A549 (cell line): ENCODE measurements at regions not wholly inside any gene's neighbourhood (a gene's known extent, or its start where the extent isn't known, plus 50 kb on each side); places are given as distances from the start of the nearest gene placed in this dataset.

ENCODE experiments used
- ATAC-seq, 2 experiments: fragments of 200-7000 bp in 1 of 2; fragments of >200 bp in 1 of 2; cut with Nextera tagmentation in 1 of 2; cut with Tn5 transposase in 1 of 2; 3 replicates each; pipeline versions ENCODE4 v1.8.0 to v1.9.1; 2018 to 2020; ENCODE audit warnings: mild to moderate bottlenecking in 1 of 2, moderate library complexity in 1 of 2
- CTCF ChIA-PET: fragments of 300-600 bp; sonication (Branson Sonifier 250); formaldehyde crosslinking; extraction: SDS; loops from one replicate; lab custom pipeline; 2021; ENCODE audit warnings: antibody characterized with exemption, inconsistent platforms; lab: Yijun Ruan, JAX
- POLR2A ChIA-PET: fragments of 350-600 bp; formaldehyde crosslinking; extraction: SDS; loops from one replicate; lab custom pipeline; 2021; ENCODE audit warnings: antibody characterized with exemption, inconsistent platforms; lab: Yijun Ruan, JAX
- DNase-seq, 2 experiments: peaks; one replicate each; pipeline versions ENCODE4 v3.0.0 to v3.0.0-alpha.2; 2011 to 2016; ENCODE audit warnings: low read depth in 1 of 2, low spot score in 1 of 2
- FAIRE-seq: peaks from 2 replicates; lab custom pipeline; 2011; peaks lifted over from hg19 to GRCh38; lab: Jason Lieb, UNC
- H3K27ac ChIP-seq, 2 experiments: fragments of >200 bp; sonication (Bioruptor Twin); formaldehyde crosslinking; 3 replicates each; pipeline ENCODE4 v1.5.1; 2016 to 2017
- H3K4me1 ChIP-seq: fragments of >200 bp; sonication (Bioruptor Twin); formaldehyde crosslinking; 3 replicates; pipeline ENCODE4 v1.6.1; 2016
- H3K4me2 ChIP-seq: fragments of >200 bp; sonication (Bioruptor Twin); formaldehyde crosslinking; 3 replicates; pipeline ENCODE4 v1.6.1; 2016
- H3K4me3 ChIP-seq: fragments of >200 bp; sonication (Bioruptor Twin); formaldehyde crosslinking; 3 replicates; pipeline ENCODE4 v1.5.1; 2016
- H3K9me3 ChIP-seq: fragments of >200 bp; sonication (Bioruptor Twin); formaldehyde crosslinking; 3 replicates; pipeline ENCODE4 v1.6.1; 2016
- CBX2 ChIP-seq: fragments of 200-600 bp; sonication (generic); IDR thresholded peaks from 2 replicates; pipeline ENCODE4 v1.6.1; 2016; ENCODE audit warnings: low read depth, mild to moderate bottlenecking, borderline replicate concordance
- CEBPB ChIP-seq, 2 experiments: fragments of >200 bp in 1 of 2; sonication (Bioruptor Twin) in 1 of 2; formaldehyde crosslinking in 1 of 2; IDR thresholded peaks; 2 replicates each; pipeline ENCODE4 v1.6.1; 2012 to 2016
- CHD2 ChIP-seq: fragments of 150-350 bp; IDR thresholded peaks from 2 replicates; pipeline ENCODE4 v1.6.1; 2014; ENCODE audit warnings: low read length; ENCODE audit not compliant: partially characterized antibody
- GATA3 ChIP-seq: IDR thresholded peaks from 2 replicates; pipeline ENCODE4 v1.6.1; 2012; ENCODE audit warnings: borderline replicate concordance
- HDAC2 ChIP-seq: fragments of 200-600 bp; sonication (generic); IDR thresholded peaks from 2 replicates; pipeline ENCODE4 v1.6.1; 2016
- HEYL ChIP-seq: fragments of 250-450 bp; sonication (Bioruptor Pico); IDR thresholded peaks from 2 replicates; pipeline ENCODE4 v1.8.0; 2021; ENCODE audit warnings: mild to moderate bottlenecking, moderate library complexity
- HOXB13 ChIP-seq: fragments of 250-450 bp; sonication (Bioruptor Pico); IDR thresholded peaks from 2 replicates; pipeline ENCODE4 v1.5.0; 2020; ENCODE audit warnings: low read depth, mild to moderate bottlenecking, moderate library complexity
- KDM1A ChIP-seq: fragments of 200-600 bp; sonication (generic); IDR thresholded peaks from 2 replicates; pipeline ENCODE4 v1.6.1; 2016; ENCODE audit warnings: low read depth, mild to moderate bottlenecking
- MAFK ChIP-seq: fragments of 450-650 bp; IDR thresholded peaks from 2 replicates; pipeline ENCODE4 v1.6.1; 2014; ENCODE audit not compliant: partially characterized antibody
- MYC ChIP-seq: IDR thresholded peaks from 2 replicates; pipeline ENCODE4 v1.6.1; 2012; ENCODE audit warnings: mild to moderate bottlenecking, inconsistent platforms, low read length, improper control_type of control experiment, borderline replicate concordance
- NFE2L2 ChIP-seq: fragments of 150-350 bp; conservative IDR thresholded peaks from 2 replicates; pipeline ENCODE4 v1.6.1; 2014; ENCODE audit warnings: low read length
- NPAS2 ChIP-seq: fragments of 250-450 bp; sonication (Bioruptor Pico); IDR thresholded peaks from 2 replicates; pipeline ENCODE4 v1.8.0; 2022; ENCODE audit warnings: mild to moderate bottlenecking, moderate library complexity, borderline replicate concordance
- RAD21 ChIP-seq, 2 experiments: fragments of >200 bp in 1 of 2; sonication (Bioruptor Twin) in 1 of 2; formaldehyde crosslinking in 1 of 2; IDR thresholded peaks in 1 of 2; conservative IDR thresholded peaks in 1 of 2; 2 replicates in 1 of 2; 3 replicates in 1 of 2; pipeline ENCODE4 v1.6.1; 2012 to 2018; ENCODE audit warnings: inconsistent platforms in 1 of 2
- RFX5 ChIP-seq: fragments of 450-650 bp; IDR thresholded peaks from 2 replicates; pipeline ENCODE4 v1.7.1; 2014; ENCODE audit warnings: antibody characterized with exemption, mild to moderate bottlenecking, moderate library complexity
- RNF2 ChIP-seq: fragments of 200-600 bp; sonication (generic); IDR thresholded peaks from 2 replicates; pipeline ENCODE4 v1.6.1; 2016; ENCODE audit warnings: low read depth, mild to moderate bottlenecking, antibody characterized with exemption, moderate library complexity, borderline replicate concordance
- SMC3 ChIP-seq: fragments of >200 bp; sonication (Bioruptor Twin); formaldehyde crosslinking; IDR thresholded peaks from 3 replicates; pipeline ENCODE4 v1.6.1; 2018; ENCODE audit warnings: inconsistent platforms
- ZC3H11A ChIP-seq: fragments of 450-650 bp; IDR thresholded peaks from 2 replicates; pipeline ENCODE4 v1.6.1; 2014; ENCODE audit warnings: antibody characterized with exemption, mild to moderate bottlenecking
- ZNF302 ChIP-seq: fragments of 250-450 bp; sonication (Bioruptor Pico); IDR thresholded peaks from 2 replicates; pipeline ENCODE4 v1.9.0; 2021; ENCODE audit warnings: inconsistent platforms, mild to moderate bottlenecking, moderate library complexity
- WGBS: methylation state at CpG from one replicate; pipeline ENCODE4 v1.1.6; 2017; ENCODE audit errors: missing lambda C conversion rate; 5-methylcytosine and 5-hydroxymethylcytosine counted together
- TF ChIP-seq, protein P1 (sequence below): IDR thresholded peaks from 2 replicates; pipeline ENCODE4 v1.6.1; 2012
- TF ChIP-seq, protein P2 (sequence below): fragments of 250-450 bp; sonication (Bioruptor Pico); IDR thresholded peaks from 2 replicates; pipeline ENCODE4 v1.5.0; 2021; ENCODE audit warnings: mild to moderate bottlenecking, moderate library complexity, borderline replicate concordance
- TF ChIP-seq, protein P3 (sequence below): fragments of 450-650 bp; IDR thresholded peaks from 2 replicates; pipeline ENCODE4 v1.6.1; 2014; ENCODE audit warnings: antibody characterized with exemption
- TF ChIP-seq, protein P4 (sequence below): fragments of >200 bp; sonication (Bioruptor Twin); formaldehyde crosslinking; IDR thresholded peaks from 2 replicates; pipeline ENCODE4 v1.6.1; 2016

DNA sequence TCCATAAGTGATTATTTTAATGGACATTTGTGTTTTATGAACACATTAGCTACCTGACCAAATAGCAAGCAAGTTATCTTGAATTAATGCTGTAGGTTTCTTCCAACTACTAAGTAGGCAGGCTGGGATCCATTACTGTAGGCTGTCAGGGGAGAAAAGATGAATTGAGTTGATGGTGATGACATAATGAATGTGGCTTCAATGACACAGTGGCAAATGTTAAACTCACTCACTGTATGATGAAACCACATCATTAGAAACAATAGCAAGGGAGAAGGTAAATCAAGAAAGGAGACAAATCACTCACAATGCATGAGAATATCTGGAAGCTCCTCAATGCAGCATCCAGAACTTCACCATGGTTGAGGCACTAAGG, 529.7 kb upstream of the CITED2 start:
- no peak for FAIRE-seq
- Histone ChIP-seq H3K9me3 (no peaks in the 10 kb centered on the region), H3K4me1 (no peaks in the 10 kb centered on the region), H3K4me3 (no peak overlapping the region), H3K4me2 (no peak overlapping the region), H3K27ac (no peak overlapping the region)
- no peak for DNase-seq
- ChIA-PET CTCF (interaction anchor here (1.0 kb wide), 1 partner anchor 10 kb away, joined by 3 read pairs; no protein-coding TSS in a partner anchor), POLR2A (no interaction called here)
- no peak for TF ChIP-seq MYC
- no peak for TF ChIP-seq GATA3
- TF ChIP-seq CEBPB (IDR thresholded peaks at IDR 0.05): no peak
- no peak for TF ChIP-seq HOXB13 (CRISPR knock-in tag)
- TF ChIP-seq, protein P1, sequence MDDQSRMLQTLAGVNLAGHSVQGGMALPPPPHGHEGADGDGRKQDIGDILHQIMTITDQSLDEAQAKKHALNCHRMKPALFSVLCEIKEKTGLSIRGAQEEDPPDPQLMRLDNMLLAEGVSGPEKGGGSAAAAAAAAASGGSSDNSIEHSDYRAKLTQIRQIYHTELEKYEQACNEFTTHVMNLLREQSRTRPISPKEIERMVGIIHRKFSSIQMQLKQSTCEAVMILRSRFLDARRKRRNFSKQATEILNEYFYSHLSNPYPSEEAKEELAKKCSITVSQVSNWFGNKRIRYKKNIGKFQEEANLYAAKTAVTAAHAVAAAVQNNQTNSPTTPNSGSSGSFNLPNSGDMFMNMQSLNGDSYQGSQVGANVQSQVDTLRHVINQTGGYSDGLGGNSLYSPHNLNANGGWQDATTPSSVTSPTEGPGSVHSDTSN: no peak
- TF ChIP-seq RNF2: no peak
- no peak for TF ChIP-seq NFE2L2
- TF ChIP-seq, protein P2, sequence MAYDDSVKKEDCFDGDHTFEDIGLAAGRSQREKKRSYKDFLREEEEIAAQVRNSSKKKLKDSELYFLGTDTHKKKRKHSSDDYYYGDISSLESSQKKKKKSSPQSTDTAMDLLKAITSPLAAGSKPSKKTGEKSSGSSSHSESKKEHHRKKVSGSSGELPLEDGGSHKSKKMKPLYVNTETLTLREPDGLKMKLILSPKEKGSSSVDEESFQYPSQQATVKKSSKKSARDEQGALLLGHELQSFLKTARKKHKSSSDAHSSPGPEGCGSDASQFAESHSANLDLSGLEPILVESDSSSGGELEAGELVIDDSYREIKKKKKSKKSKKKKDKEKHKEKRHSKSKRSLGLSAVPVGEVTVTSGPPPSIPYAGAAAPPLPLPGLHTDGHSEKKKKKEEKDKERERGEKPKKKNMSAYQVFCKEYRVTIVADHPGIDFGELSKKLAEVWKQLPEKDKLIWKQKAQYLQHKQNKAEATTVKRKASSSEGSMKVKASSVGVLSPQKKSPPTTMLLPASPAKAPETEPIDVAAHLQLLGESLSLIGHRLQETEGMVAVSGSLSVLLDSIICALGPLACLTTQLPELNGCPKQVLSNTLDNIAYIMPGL: no peak
- TF ChIP-seq CBX2: no peak
- no peak for TF ChIP-seq HDAC2
- no peak for TF ChIP-seq CHD2
- no peak for TF ChIP-seq ZC3H11A
- no peak for TF ChIP-seq ZNF302
- no peak for ATAC-seq

DNA sequence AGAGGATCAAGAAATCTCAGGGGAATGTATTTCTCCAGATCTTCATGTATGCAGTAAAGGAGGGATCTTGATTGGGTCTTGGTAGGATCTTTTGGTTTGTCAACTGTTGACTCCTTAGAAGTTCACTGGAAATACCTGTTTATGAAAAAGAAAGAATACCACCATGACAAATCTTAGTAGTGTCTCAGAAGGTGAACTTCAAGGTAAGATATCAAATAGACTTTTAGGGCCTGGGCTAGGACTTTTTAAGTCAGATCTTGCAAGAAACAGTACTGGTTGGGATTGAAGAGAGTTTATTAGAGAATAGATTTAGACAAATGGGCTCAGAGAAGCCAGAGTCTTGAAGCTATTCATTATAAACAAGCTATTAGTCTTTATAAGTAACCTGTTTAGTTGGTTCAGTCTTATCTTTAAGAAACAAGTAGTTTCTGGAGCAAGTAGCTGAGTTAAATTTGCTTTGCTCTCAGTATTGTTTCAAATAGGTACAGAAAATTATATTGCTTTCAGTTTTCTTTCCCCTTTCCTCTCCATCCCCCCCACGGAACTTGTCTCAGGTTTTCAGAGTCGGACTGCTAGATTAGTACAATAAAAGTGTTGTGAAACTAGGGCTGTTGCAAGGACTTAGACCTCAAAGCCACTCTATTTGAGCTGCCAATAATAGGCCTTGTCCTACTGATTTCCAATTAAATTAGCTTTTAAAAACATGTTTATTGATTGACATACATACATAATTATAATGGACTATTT, 529.1 kb upstream of the CITED2 start:
- CTCF ChIA-PET: no interaction called here
- ATAC-seq (no peak), FAIRE-seq (no peak), DNase-seq (no peak)
- Histone ChIP-seq H3K27ac (no peak overlapping the region), H3K4me3 (no peak overlapping the region), H3K4me1 (no peaks in the 10 kb centered on the region), H3K9me3 (no peaks in the 10 kb centered on the region), H3K4me2 (no peak overlapping the region)
- TF ChIP-seq ZC3H11A: no peak
- TF ChIP-seq NPAS2 (CRISPR knock-in tag): no peak
- TF ChIP-seq MAFK: no peak
- no peak for TF ChIP-seq HEYL
- no peak for TF ChIP-seq RFX5
- TF ChIP-seq, protein P3, sequence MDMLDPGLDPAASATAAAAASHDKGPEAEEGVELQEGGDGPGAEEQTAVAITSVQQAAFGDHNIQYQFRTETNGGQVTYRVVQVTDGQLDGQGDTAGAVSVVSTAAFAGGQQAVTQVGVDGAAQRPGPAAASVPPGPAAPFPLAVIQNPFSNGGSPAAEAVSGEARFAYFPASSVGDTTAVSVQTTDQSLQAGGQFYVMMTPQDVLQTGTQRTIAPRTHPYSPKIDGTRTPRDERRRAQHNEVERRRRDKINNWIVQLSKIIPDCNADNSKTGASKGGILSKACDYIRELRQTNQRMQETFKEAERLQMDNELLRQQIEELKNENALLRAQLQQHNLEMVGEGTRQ: no peak
- TF ChIP-seq KDM1A: no peak
- 69% methylated on average over 2 of the region's 2 CpGs for WGBS
- POLR2A ChIA-PET: no interaction called here

DNA sequence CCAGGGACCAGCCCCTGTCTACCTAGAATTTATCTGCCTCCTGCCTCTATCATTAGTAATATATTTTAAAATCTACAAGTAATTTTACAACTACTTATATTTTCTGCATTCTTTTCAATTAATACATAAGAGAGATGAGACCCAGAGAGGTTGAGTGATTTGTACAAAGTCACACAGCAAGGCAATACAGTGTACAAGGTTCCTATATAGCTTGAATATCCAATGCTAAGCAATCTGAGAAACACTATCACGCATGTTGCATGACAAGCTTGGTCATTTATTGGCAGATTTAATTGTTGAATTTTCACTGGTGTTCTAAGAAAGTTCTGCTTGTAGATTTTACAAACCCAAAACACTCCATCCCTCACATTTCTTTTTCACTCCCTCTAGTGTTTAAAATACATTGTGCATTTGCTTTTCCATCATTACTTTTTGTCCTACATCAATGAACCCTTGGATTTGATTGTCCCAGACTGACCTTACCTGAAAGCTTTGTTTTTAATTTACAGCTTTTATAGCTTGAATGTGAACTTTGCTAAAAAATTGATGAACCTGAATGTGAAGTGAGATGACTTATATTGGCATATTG, 520.9 kb upstream of the CITED2 start:
- FAIRE-seq: no peak
- no peak overlapping the region for H3K4me2 ChIP-seq
- CTCF ChIA-PET: interaction anchor here (1.3 kb wide), 1 partner anchor 9 kb away, joined by 3 read pairs; no protein-coding TSS in a partner anchor
- no peak for ATAC-seq
- no peak for DNase-seq
- H3K4me3 ChIP-seq: no peak overlapping the region
- no peak overlapping the region for H3K27ac ChIP-seq
- no peaks in the 10 kb centered on the region for H3K9me3 ChIP-seq
- 0 out of 3 replicates have a peak, but pooled peaks have one; percentile 19 for TF ChIP-seq SMC3
- TF ChIP-seq RAD21 (conservative IDR thresholded peaks at IDR 0.05 in 1 of 2, IDR thresholded peaks at IDR 0.05 in 1 of 2): 0 out of 5 replicates have a peak, but pooled peaks of 1 of the 2 experiments have one; percentile 3
- TF ChIP-seq, protein P4, sequence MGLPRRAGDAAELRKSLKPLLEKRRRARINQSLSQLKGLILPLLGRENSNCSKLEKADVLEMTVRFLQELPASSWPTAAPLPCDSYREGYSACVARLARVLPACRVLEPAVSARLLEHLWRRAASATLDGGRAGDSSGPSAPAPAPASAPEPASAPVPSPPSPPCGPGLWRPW: no peak
- POLR2A ChIA-PET: no interaction called here
- WGBS: 85% methylated on average over 1 of the region's 1 CpG
- H3K4me1 ChIP-seq: no peaks in the 10 kb centered on the region
